HG02970 (cell line): ENCODE measurements at regions not wholly inside any gene's neighbourhood (a gene's known extent, or its start where the extent isn't known, plus 50 kb on each side); places are given as distances from the start of the nearest gene placed in this dataset.
"Not testable (repeated sequence)": the region's sequence is repeated elsewhere in the genome, so short reads cannot be mapped to it uniquely, and the experiment has no call there.

ENCODE experiments used
- ATAC-seq: cut with Tn5 transposase; IDR thresholded peaks from one replicate; pipeline ENCODE4 v1.9.1; 2021; ENCODE audit warnings: mild to moderate bottlenecking, moderate library complexity, moderate number of reproducible peaks; ENCODE audit not compliant: unreplicated experiment, low FRiP score

GRCh38 chr2:12455661-12456060 is 261.1 kb upstream of the TRIB2 start:
- no peak for ATAC-seq

GRCh38 chr2:12456293-12457106 is 260.2 kb upstream of the TRIB2 start:
- peak; percentile 82 for ATAC-seq

GRCh38 chr2:12457831-12458230 is 258.9 kb upstream of the TRIB2 start:
- ATAC-seq: no peak

GRCh38 chr2:12463189-12463588 is 253.5 kb upstream of the TRIB2 start:
- no peak for ATAC-seq

GRCh38 chr2:12465631-12466135 is 251.1 kb upstream of the TRIB2 start:
- ATAC-seq: no peak

GRCh38 chr2:12467303-12467702 is 249.4 kb upstream of the TRIB2 start:
- no peak for ATAC-seq

- no peak for ATAC-seq
These were observed 247.6 kb upstream of the TRIB2 start for GRCh38 chr2:12469141-12469561.

- not testable (repeated sequence) for ATAC-seq
These were observed 244.5 kb upstream of the TRIB2 start for GRCh38 chr2:12472265-12472664.

- ATAC-seq: no peak
These were observed 238.3 kb upstream of the TRIB2 start for GRCh38 chr2:12478151-12479064.

GRCh38 chr2:12479065-12479601 is 237.6 kb upstream of the TRIB2 start:
- no peak for ATAC-seq

GRCh38 chr2:12484536-12485115 is 232.1 kb upstream of the TRIB2 start:
- ATAC-seq: no peak

- no peak for ATAC-seq
These were observed 230.3 kb upstream of the TRIB2 start for GRCh38 chr2:12486205-12487118.

- no peak for ATAC-seq
These were observed 229.3 kb upstream of the TRIB2 start for GRCh38 chr2:12487253-12488004.

- ATAC-seq: no peak
These were observed 228.1 kb upstream of the TRIB2 start for GRCh38 chr2:12488352-12489318.

- ATAC-seq: no peak
These were observed 226.1 kb upstream of the TRIB2 start for GRCh38 chr2:12490641-12491040.

- ATAC-seq: not testable (repeated sequence)
These were observed 224.4 kb upstream of the TRIB2 start for GRCh38 chr2:12492360-12492759.

GRCh38 chr2:12493031-12493513 is 223.7 kb upstream of the TRIB2 start:
- ATAC-seq: no peak
